Activated T-helper 2 cell treated with anti-CD3 and anti-CD28 coated beads, Interferon-gamma antibody, Interleukin-2, Interleukin-4, amounts not matched to agents 10 μg/mL and 5 μg/mL and 100 μg/mL, durations not matched to agents 14 hours and 24 hours and 36 hours (primary cell): ENCODE measurements at regions not wholly inside any gene's neighbourhood (a gene's known extent, or its start where the extent isn't known, plus 50 kb on each side); places are given as distances from the start of the nearest gene placed in this dataset.
"Not testable (repeated sequence)": the region's sequence is repeated elsewhere in the genome, so short reads cannot be mapped to it uniquely, and the experiment has no call there.

ENCODE experiments used
- DNase-seq: peaks from one replicate; pipeline ENCODE4 v3.0.0; 2021; ENCODE audit warnings: low spot score
- H3K27ac Mint-ChIP-seq: one replicate; pipeline ENCODE4 v1.8.0; 2021; ENCODE audit warnings: mixed read lengths
- H3K27me3 Mint-ChIP-seq: one replicate; pipeline ENCODE4 v1.8.0; 2021; ENCODE audit warnings: low read depth, mixed read lengths
- H3K36me3 Mint-ChIP-seq: one replicate; pipeline ENCODE4 v1.8.0; 2021; ENCODE audit warnings: low read depth, mixed read lengths
- H3K4me1 Mint-ChIP-seq: one replicate; pipeline ENCODE4 v1.8.0; 2021; ENCODE audit warnings: low read depth, mixed read lengths
- H3K4me3 Mint-ChIP-seq: one replicate; pipeline ENCODE4 v1.8.0; 2021; ENCODE audit warnings: low read depth, mild to moderate bottlenecking, moderate library complexity, mixed read lengths
- H3K9me3 Mint-ChIP-seq: one replicate; pipeline ENCODE4 v1.8.0; 2021; ENCODE audit warnings: mixed read lengths
- intact Hi-C: fragments of 100-400 bp; cut with micrococcal nuclease; formaldehyde crosslinking; loops from one replicate; pipeline ENCODE4 v1.15.1; 2023

DNA sequence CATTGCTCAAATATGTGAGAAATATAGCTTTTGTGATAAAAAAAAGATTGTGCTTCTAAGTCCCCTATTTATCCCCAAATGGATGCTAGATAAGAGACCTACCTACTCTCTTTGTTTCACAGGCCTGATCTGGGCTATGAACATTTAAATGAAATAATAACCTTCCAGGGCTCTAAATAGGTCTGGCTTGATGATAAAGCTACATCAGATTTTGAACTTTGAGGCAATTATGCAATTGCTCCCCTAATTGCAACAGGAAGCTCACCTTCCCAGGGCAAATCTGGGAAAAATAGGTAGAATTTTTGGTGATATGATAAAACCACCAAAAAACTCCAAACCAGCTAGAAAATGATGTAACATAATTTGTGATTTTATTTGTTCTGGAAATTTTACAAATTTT lies 624.5 kb downstream of the PKHD1 start:
- no peak for DNase-seq
- intact Hi-C loops, result no loop called here
- Mint-ChIP-seq H3K36me3 (no peaks in the 10 kb centered on the region), H3K4me1 (no peaks in the 10 kb centered on the region), H3K4me3 (no peak overlapping the region), H3K9me3 (no peaks in the 10 kb centered on the region), H3K27me3 (no peaks in the 10 kb centered on the region), H3K27ac (no peak overlapping the region)

DNA sequence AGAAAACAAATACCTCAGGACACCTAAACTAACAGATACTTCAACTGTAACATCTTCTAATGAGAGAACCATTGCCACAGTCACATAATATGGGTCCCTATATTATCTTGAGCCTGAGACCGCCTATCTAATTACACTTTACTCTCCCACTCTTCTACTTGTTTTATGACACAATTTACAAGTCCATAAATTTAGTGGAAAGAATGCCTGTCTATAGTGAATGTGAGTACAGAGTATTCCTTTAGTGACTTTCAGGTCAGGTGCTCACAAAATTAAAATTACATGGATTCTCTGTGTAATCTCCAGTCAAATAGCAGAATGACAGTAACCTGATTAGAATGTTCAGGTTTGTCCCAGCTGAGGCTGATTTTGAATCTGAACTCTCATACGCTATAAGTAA lies 624.1 kb downstream of the PKHD1 start:
- H3K4me3 Mint-ChIP-seq, result no peak overlapping the region
- H3K27ac Mint-ChIP-seq, result no peak overlapping the region
- H3K36me3 Mint-ChIP-seq, result no peaks in the 10 kb centered on the region
- no peaks in the 10 kb centered on the region for H3K4me1 Mint-ChIP-seq
- H3K27me3 Mint-ChIP-seq, result no peaks in the 10 kb centered on the region
- no peak for DNase-seq
- intact Hi-C loops, result no loop called here
- H3K9me3 Mint-ChIP-seq, result no peaks in the 10 kb centered on the region

DNA sequence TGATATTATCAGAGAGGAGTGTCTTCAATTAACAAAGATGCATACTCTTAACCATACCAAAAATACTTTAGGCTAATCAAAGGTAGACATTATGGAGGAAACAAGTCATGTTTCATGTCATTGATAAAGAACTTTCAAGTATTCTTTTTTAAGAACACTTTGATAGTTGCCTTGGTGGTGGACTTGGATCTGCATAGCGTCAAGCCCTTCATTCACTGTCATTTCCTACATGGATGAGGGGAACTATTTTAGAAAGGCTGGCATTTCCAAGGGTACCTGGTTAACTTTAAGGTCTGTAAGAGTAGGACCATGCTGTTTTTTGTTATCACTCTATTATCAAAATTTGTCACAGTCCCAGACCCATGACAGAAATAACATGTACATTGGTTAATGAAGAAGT lies 622.5 kb downstream of the PKHD1 start:
- no peaks in the 10 kb centered on the region for H3K27me3 Mint-ChIP-seq
- H3K4me3 Mint-ChIP-seq, result no peak overlapping the region
- H3K36me3 Mint-ChIP-seq, result no peaks in the 10 kb centered on the region
- H3K9me3 Mint-ChIP-seq, result no peaks in the 10 kb centered on the region
- DNase-seq, result no peak
- no peak overlapping the region for H3K27ac Mint-ChIP-seq
- H3K4me1 Mint-ChIP-seq, result no peaks in the 10 kb centered on the region
- intact Hi-C loops, result no loop called here

DNA sequence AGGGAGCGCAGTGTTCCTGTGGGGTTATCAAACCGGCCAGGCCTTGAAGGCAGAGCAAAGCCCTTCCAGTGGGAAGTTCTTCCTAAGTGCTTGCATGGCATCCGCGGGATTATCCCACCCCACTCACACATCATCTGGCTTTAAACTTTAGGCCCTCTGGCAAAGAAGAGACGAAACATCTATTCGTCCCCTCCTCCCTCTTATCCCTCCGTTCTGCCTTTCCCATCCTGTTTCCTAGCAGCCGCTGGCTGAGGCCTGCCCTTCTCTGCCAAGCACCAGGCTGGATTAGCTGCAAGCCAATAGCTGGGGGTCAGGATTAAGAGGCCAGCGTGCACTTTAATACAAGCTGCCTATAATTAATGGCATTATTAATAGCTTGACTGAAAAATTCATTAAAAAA lies 621.0 kb downstream of the PKHD1 start:
- H3K4me3 Mint-ChIP-seq, result no peak overlapping the region
- H3K27me3 Mint-ChIP-seq, result no peaks in the 10 kb centered on the region
- no peak for DNase-seq
- H3K36me3 Mint-ChIP-seq, result no peaks in the 10 kb centered on the region
- H3K9me3 Mint-ChIP-seq, result no peaks in the 10 kb centered on the region
- intact Hi-C loops, result no loop called here
- H3K4me1 Mint-ChIP-seq, result no peaks in the 10 kb centered on the region
- no peak overlapping the region for H3K27ac Mint-ChIP-seq

- H3K36me3 Mint-ChIP-seq, result no peaks in the 10 kb centered on the region
- H3K27ac Mint-ChIP-seq, result no peak overlapping the region
- H3K4me1 Mint-ChIP-seq, result no peaks in the 10 kb centered on the region
- H3K9me3 Mint-ChIP-seq, result no peaks in the 10 kb centered on the region
- no peak overlapping the region for H3K4me3 Mint-ChIP-seq
- DNase-seq, result no peak
- no peaks in the 10 kb centered on the region for H3K27me3 Mint-ChIP-seq
- intact Hi-C loops, result no loop called here
These were observed 620.0 kb downstream of the PKHD1 start for GRCh38 chr6:51467231-51467952.

DNA sequence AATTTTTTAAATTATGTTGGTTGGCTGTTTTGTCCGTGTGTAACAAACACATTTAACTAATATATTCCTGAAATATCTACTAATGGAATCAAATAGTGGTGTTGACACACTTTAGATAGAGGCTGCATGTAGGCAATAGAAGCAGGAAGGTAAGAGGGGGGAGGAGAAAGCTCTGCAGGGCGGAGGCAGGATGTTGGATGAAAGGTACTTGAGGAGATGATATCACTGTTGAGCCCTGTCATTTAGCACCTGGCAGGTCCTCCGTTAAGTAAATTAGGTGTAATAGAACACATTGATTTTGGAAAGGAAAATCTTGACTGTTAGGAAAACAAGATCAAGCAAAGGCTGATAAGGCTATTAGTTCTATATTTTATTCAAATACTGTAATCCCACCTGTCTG lies 618.7 kb downstream of the PKHD1 start:
- Mint-ChIP-seq H3K4me1 (no peaks in the 10 kb centered on the region), H3K9me3 (no peaks in the 10 kb centered on the region), H3K27ac (no peak overlapping the region), H3K27me3 (no peaks in the 10 kb centered on the region), H3K4me3 (no peak overlapping the region), H3K36me3 (no peaks in the 10 kb centered on the region)
- no peak for DNase-seq
- intact Hi-C loops, result no loop called here

GRCh38 chr6:51472745-51473487 lies 614.5 kb downstream of the PKHD1 start:
- Mint-ChIP-seq H3K27me3 (no peaks in the 10 kb centered on the region), H3K4me1 (no peaks in the 10 kb centered on the region), H3K4me3 (no peak overlapping the region), H3K9me3 (no peaks in the 10 kb centered on the region), H3K36me3 (no peaks in the 10 kb centered on the region), H3K27ac (no peak overlapping the region)
- intact Hi-C loops, result no loop called here
- no peak for DNase-seq

- no peak overlapping the region for H3K4me3 Mint-ChIP-seq
- H3K9me3 Mint-ChIP-seq, result no peaks in the 10 kb centered on the region
- H3K27me3 Mint-ChIP-seq, result no peaks in the 10 kb centered on the region
- H3K4me1 Mint-ChIP-seq, result no peaks in the 10 kb centered on the region
- DNase-seq, result no peak
- intact Hi-C loops, result no loop called here
- no peak overlapping the region for H3K27ac Mint-ChIP-seq
- no peaks in the 10 kb centered on the region for H3K36me3 Mint-ChIP-seq
These were observed 613.1 kb downstream of the PKHD1 start for GRCh38 chr6:51474022-51474975.

GRCh38 chr6:51477711-51478311 lies 609.6 kb downstream of the PKHD1 start:
- Mint-ChIP-seq H3K27ac (no peak overlapping the region), H3K36me3 (no peaks in the 10 kb centered on the region), H3K9me3 (no peaks in the 10 kb centered on the region), H3K4me1 (no peaks in the 10 kb centered on the region), H3K4me3 (no peak overlapping the region), H3K27me3 (no peaks in the 10 kb centered on the region)
- intact Hi-C loops, result no loop called here
- no peak for DNase-seq

GRCh38 chr6:51479296-51479695 lies 608.1 kb downstream of the PKHD1 start:
- no peaks in the 10 kb centered on the region for H3K4me1 Mint-ChIP-seq
- H3K9me3 Mint-ChIP-seq, result no peaks in the 10 kb centered on the region
- intact Hi-C loops, result no loop called here
- no peak for DNase-seq
- H3K27me3 Mint-ChIP-seq, result no peaks in the 10 kb centered on the region
- no peak overlapping the region for H3K27ac Mint-ChIP-seq
- no peaks in the 10 kb centered on the region for H3K36me3 Mint-ChIP-seq
- H3K4me3 Mint-ChIP-seq, result no peak overlapping the region

GRCh38 chr6:51480040-51480439 lies 607.4 kb downstream of the PKHD1 start:
- no peak overlapping the region for H3K27ac Mint-ChIP-seq

GRCh38 chr6:51485869-51486268 lies 601.5 kb downstream of the PKHD1 start:
- H3K36me3 Mint-ChIP-seq, DNase-seq, H3K27ac Mint-ChIP-seq, H3K4me3 Mint-ChIP-seq, H3K27me3 Mint-ChIP-seq, intact Hi-C loops, H3K4me1 Mint-ChIP-seq: not testable (repeated sequence)
- H3K9me3 Mint-ChIP-seq, result peaks cover 14% of the 10 kb centered on the region

More at GRCh38 chr6:51480040-51480439, 607.4 kb downstream of the PKHD1 start:
- Mint-ChIP-seq H3K4me1 (no peaks in the 10 kb centered on the region), H3K9me3 (peaks cover 5% of the 10 kb centered on the region), H3K36me3 (no peaks in the 10 kb centered on the region), H3K27me3 (no peaks in the 10 kb centered on the region), H3K4me3 (no peak overlapping the region)
- DNase-seq, result no peak
- intact Hi-C loops, result no loop called here
